ENCODE measurements at regions not wholly inside any gene's neighbourhood (a gene's known extent, or its start where the extent isn't known, plus 50 kb on each side); places are given as distances from the start of the nearest gene placed in this dataset.

DNA sequence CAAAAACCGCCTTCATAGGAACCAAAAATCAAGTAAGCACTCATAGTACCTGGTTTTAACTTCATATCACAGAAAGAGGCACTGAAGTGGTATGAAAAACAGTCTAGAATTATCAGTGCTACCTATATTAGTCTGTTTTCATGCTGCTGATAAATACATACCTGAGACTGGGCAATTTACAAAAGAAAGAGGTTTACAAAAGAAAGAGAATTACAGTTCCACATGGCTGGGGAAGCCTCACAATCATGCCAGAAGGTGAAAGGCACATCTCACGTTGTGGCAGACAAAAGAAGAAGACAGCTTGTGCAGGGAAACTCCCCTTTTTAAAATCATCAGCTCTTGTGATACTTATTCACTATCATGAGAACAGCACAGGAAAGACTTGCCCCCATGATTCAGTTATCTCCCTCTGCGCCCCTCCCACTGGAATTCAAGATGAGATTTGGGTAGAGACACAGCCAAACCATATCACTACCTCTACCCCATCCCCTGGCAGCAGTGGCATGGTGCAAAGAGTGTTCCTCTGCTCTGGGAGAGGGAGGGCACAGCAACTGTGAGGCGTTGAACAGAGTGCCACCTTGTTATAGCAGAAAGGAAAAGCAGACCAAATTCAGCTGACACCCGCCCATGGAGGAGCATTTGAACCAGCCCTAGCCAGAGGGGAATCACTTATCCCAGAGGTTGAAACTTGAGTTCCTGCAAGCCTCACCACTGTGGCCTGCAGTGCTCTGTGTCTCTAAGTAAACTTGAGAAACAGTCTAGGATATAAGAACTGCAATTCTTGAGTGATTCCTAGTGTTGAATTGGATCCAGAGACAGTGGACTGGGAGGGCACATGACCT lies 61.9 kb upstream of the PTPRZ1 start:
- no peak for DNase-seq (ENCODE audit: low read depth, low spot score)

DNA sequence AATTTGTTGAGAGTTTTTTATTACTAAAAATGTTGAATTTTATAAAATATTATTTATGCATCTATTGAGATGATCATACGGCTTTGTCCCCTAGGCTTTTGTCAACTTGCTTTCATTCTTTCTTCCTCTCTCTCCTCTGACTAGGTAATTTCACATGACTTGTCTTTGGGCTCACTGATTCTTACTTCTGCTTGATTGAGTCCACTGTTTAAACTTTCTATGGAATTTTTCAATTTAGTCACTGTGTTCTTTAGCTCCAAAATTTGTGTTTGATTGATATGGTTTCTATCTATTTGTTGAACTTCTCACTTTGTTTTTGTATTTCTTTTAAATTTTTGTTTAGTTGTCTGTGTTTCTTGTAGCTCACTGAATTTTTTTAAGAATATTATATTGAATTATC lies 65.9 kb upstream of the PTPRZ1 start:
- no peak for DNase-seq (ENCODE audit: low read depth, low spot score)

DNA sequence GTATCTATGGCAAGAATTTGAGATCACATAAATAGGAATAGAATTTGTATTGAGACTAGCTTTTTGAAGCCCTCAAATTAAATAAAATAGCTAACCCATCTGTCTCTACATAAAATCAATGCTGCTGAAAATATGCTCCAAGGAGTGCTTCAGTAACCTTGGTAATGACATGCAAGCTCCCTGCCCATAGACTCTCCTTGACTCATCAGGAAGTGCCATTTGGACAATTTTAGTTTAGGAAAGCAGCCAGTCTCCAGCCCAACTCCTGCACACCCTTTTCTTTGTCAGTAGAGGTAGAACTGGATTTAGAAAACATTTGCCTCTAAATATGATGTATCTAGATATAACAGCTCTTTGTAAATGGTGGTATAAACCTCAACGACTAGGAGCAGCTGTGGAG lies 69.9 kb upstream of the PTPRZ1 start:
- DNase-seq (ENCODE audit: low read depth, low spot score) = no peak

DNA sequence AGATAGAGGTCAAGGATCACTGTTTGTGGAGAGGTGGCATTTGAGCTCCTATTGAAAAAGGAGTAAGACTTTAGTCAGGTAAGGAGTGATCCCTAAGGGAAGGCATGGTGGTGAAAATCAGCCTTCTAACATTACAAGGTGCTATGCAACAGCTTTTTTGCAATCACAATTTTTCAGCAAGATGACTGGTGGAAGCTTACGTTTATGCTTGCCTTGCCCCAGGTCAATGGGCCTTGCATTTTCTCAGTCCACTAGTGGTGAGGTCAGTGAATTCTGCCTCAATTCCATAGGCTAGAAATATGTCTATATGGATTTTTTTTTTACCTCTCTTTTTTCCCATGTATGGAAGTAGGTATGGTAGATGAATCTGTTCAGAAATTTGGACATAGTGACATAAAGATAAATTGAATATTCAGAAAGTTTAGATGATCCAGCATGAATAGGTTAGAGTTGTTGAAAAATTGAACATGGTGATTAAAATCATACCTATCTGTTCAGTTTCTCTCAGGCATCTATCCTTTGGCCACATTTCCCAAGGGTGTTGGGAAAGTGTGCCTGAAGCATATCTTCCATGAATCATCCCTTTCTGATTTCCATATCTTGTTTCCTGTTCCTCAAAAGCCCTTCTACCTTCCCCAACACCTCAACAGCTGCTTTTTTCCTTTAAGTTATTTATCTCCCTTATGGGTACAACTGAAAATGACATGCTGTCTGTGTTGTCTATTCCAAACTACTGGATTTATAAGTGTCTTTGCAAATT lies 71.9 kb upstream of the PTPRZ1 start:
- no peak for DNase-seq (ENCODE audit: low read depth, low spot score)

DNA sequence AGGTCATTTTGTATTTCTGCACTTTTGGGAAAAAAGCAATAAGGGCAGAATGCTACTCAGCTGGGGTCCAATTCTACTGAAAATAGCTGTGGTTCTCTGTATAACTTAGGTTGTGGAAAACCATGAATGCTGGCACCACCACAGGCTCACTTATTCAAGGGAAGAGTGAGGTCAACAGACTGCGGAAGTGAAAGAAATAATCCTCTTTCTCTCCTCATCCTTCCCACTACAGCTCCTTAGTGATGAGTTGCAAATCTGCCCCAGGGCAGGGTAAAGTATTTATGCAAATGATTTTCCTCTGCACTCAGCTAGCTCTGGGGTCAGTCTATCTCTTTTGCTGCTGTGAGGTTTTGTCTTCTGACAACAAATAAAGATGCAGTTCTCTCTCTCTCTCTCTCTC lies 74.1 kb upstream of the PTPRZ1 start:
- no peak for DNase-seq (ENCODE audit: low read depth, low spot score)

DNA sequence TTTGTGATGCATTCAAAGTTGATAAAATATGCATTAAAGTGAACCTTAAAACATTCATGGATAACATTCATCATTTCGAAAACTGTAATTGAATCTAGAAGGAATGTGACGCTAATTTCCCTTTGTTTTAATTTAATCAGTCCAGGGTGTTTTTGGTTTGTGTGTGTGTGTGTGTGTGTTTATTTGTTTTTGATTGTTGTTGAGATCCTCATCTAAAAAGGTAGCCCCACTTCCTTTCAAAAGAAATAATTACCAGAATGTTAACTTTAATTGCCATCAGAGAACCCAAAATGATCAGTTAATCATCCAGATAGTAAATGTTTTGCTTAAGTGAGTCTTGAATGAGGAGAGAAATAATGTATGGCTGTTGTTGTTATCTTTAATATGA lies 74.5 kb upstream of the PTPRZ1 start:
- no peak for DNase-seq (ENCODE audit: low read depth, low spot score)

DNA sequence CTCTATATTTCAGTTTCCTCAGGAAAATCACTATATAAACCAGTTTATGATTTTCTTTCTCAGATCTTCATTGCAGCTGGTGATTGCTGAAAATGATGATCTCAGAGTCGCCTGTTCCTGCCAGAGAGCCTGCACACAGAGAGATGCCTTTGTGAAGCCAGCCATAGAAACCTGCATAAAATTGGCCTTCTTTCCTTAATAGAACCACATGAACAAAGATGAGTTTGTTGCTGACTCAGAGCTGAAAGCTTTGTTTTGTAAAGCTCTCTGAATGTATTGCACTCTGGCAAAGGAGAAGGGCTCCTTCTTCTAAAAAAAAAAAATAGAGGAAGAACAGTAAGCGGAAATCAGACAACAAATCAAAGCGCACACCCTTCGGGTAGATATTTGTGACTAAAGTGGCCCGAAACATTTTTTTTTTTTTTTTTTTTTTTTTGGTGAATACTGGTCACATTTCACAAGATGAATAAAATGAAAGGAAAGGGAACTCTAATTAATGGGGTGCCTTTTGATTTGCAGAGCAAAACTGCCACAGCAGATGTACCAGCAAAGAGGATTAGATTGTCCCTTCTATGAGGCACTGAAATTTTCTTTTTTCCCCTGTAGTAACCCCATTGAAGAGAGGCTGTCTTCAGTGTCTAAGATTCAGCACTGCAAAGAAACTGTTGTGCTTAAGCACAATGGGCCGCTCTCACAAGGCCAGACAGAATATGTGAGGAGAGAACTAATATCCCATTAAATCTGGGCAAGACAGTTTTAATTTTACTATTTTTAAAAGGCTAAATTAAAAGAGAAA lies 75.1 kb upstream of the PTPRZ1 start:
- no peak for DNase-seq (ENCODE audit: low read depth, low spot score)

DNA sequence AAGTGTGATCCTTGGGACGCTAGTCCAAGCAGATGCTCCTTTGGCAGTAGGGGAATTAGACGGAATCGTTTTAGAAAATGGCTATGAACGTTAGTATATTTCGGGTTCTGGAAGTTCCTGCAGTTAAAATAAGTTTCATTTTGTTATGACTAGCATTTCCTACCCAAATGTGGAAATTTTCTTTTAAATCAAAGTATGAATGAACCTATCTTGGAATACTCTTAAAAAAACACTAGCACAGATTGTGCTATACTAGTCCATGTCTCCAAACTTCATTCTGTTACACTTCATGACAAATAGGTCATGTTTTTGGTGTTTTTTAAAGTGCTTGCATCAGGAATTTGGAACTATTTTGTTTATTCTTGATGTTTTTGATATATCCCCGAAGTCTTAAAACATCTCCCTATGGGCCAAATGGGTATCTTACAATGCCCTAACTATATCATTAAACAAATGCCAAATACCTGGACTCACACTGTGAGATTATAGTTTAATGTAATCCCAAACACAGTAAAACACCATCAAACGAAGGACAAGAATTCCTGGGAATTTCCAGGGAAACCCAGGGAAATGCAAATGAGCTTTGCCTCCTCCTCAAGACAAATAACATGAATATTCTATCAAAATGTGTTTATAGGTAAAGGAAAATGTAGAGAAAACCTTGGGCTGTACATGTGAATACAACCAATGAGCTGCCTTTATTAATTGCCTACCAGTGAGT lies 75.9 kb upstream of the PTPRZ1 start:
- no peak for DNase-seq (ENCODE audit: low read depth, low spot score)

DNA sequence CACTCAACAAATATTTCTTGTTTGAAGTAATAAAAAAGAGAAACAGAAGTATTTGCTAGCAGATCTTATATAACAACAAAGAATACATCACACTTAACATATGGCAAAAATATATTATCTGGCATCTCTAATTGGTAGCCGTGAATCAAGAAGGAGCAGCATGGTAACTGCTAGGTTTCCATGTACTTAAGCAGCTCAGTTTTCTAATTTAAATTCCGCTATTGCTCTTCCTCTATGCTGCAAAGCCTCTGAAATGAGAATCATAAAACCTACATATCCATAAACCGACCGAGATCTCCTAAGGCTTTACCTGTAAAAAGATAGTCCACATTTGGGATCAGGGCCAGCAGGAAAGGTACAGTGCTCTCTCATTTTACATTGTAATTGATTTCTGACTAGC lies 76.6 kb upstream of the PTPRZ1 start:
- DNase-seq (ENCODE audit: low read depth, low spot score) = no peak

DNA sequence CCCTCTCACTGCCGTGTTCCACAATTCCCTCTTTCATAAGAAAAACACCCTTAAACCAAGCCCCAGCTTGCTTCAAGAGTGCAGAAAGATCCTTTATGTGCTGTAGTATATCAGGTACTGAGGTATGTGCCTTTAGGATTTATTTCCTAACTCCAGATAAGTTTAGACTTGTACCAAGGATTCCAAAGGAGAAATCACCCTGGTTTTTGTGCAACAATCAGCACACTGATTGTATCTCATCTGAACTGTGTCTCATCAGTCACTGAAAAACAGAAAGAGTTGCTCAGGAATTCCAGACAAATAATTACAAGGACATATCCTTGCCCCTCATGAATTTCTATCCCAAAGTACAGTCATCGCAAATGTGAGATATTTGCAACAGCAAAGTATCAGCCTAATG lies 77.2 kb upstream of the PTPRZ1 start:
- no peak for DNase-seq (ENCODE audit: low read depth, low spot score)

DNA sequence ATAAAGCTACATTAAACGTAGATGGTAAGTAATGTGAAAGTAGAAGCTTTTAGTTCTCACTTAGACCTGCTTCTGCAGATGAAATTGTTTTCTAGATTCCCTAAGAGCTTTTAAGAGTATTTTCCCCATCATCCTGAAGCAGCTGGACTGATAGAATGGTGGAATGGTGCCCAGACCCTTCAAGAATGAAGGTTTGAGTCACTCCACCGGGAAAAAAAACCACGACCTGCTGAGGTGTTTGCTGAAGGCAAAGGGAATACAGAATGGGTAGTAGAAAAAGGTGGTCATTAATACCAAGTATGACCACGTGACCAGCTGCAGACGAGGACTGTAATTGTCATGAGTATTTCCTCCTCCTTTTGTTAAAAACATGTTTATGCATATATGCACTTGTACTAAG lies 79.2 kb upstream of the PTPRZ1 start:
- no peak for DNase-seq (ENCODE audit: low read depth, low spot score)

DNA sequence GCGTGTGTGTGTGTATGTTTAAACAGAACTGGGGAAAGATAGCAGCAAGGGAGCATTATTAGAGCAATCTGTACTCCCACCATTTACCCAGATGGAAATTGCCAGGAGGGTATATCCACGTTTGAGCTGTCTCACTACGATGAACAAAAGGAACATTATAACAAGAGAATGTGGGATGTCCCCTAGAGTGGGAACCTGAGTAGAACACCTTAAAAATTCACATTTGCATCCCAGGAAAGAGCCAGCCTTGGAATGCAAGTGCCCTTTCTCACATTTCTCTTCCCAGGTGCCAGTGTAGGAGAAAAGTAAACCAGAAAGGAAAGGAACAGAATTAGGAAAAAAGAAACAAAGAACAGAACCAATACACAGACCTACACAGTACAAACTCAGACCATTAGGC lies 95.3 kb upstream of the PTPRZ1 start:
- DNase-seq (ENCODE audit: low read depth, low spot score) = no peak

DNA sequence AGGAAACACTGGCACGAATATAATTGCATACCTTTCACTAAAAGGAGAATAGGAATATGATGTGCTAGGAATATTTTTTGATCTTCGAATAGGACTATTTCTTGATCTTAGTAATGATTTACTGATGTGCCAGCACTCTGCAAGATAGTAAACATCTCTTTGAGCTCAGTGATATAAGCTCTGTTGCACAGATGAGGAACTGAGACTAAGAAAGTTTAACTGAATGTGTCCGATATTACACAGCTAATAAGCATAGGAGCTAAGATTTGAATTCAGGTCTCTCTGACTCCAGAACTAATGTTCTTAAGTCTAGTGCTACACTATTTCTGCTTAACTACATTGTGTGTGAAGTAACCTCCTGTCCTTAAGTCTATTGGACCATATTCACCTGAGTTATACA lies 98.4 kb upstream of the PTPRZ1 start:
- DNase-seq (ENCODE audit: low read depth, low spot score) = no peak

DNA sequence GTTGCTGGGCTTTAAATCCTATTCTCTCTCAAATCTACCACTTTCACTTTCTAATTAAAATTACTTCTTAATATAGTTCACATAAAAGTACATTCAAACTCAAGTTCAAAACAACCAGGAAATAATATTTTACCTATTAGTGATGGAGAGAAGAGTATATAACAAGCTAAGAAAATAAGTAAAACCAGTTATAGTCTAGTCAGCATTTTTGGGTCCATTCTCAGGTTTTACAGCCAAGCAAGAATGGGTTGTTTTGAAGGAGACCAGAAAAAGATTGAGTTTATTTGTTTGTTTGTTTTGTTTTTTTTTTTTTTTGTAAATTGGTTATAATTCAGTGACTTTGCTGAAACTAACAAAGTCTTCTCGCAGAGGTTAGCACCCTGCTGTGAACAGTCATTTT lies 106.3 kb upstream of the PTPRZ1 start:
- DNase-seq (ENCODE audit: low read depth, low spot score) = no peak

DNA sequence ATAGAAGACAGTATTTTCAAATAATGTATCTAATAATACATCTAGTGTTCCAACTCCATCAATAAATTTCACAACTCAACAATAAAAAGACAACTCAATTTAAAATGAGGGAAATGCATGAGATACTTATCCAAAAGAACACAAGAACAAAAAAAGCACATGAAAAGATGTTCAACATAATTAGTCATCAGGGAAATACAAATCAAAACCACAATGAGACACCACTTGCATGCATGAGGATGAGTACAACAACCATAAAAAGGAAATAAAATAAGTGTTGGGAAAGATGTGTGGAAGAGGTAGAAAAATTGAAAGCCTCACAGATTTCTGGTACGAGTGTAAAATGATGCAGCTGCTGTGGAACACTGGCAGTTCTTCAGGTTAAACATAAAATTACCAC lies 111.6 kb upstream of the PTPRZ1 start:
- no peak for DNase-seq (ENCODE audit: low read depth, low spot score)

DNA sequence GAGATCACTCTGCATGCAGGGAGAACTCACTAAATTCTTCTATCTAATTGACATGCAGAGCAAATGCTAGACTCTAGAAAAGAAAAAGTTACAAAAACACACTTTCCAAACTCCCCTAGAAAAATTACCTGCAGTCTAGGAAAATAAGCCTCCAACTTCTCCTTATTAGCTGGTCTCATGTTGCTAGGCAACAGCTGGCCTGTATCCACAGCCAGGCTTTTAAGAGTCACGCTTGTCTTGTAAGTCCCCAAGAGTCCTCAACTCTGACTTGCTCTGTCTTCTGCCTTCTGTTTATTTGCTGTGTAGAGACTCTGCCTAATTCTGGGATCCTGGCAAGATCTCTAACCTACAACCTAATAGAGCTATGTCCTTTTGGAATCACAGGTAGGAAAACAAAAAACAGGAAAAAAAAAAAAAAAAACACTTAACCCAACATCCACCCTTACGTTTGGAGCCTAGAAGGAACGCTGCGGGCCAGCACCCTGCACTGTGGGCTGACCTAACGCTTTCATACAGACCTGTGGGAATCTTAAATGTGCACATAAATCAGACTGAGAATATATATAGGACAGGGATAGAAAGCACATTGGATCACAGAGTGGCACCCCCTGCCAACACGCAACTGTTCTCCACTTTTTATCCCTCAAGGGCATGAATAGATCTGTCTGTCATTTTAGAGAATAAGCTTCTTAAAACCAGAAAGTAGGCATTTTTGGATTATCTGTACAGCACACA lies 117.0 kb upstream of the PTPRZ1 start:
- DNase-seq (ENCODE audit: low read depth, low spot score) = no peak

DNA sequence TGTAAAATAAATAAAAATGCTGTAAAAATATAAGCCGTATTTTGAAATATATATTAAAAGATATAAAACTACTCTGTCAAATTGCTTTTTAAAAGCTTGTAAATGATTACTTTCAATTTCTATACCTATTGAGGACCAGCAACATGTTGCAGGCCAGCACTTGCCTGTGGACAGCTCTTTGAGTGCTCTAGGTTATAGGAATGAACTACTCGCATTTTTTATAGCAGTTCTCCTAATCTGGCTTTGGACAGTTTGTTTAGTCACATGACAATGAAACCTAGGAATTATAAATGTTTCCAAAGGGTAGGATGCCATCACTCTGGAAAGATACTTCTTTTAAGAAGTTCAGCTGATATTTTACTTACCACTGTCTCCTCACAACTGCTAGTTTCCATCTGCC lies 117.7 kb upstream of the PTPRZ1 start:
- no peak for DNase-seq (ENCODE audit: low read depth, low spot score)

DNA sequence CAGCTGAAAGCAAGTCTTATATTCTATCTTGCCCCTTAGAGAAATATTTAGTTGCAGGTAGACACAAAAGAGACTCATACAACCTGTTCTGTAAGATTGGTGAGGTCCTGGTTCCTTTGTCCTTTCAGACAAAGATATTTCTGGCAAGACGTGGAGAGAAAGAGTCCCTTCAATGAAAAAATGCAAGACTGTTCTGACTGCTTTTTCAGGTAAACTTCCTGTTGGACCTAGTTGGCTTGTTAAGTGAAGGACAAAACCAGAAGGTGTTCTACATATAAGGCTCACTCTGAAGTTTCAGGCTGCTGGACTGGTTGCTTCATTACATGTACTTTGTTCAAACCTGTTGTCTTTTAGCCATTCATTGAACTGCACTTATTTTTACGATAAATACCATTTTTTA lies 119.0 kb upstream of the PTPRZ1 start:
- no peak for DNase-seq (ENCODE audit: low read depth, low spot score)

DNA sequence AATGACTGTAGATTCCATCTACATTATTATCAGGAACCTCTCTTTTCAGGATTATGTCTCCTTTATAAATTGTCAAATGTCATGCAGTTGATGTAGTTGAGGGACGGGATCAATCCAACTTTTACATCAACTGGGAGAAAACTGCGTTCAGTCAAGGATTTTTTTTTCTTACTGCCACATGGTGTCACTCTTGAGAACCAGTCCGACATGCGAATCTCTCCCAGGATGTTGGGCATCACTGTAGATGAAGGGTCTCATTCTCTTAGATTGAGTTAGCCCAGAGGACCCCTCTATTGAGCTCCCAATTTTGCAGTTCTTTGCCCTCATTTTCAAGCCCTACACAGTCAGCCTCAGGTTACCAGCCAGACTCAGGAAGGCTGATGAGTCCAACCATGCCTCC lies 120.3 kb upstream of the PTPRZ1 start:
- DNase-seq (ENCODE audit: low read depth, low spot score) = no peak

DNA sequence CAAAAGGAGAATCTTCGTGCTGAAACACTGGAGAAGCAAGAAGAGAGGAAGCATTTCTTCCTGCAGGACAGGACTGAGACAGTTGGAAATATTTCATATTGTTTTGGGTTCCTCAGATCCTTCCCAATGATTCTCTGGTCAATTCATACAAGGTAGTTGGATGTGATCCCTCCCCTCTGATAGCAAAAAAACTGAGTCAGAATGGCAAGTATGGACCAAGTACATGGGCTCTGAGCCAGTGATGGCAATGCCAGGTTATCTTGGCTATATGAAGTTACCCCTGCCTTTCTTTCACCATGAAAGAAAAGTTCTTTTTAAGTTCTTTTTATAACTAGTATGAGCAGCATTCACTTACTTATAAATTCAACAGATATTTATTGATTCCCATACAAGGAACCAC lies 124.4 kb upstream of the PTPRZ1 start:
- DNase-seq (ENCODE audit: low read depth, low spot score) = no peak

DNA sequence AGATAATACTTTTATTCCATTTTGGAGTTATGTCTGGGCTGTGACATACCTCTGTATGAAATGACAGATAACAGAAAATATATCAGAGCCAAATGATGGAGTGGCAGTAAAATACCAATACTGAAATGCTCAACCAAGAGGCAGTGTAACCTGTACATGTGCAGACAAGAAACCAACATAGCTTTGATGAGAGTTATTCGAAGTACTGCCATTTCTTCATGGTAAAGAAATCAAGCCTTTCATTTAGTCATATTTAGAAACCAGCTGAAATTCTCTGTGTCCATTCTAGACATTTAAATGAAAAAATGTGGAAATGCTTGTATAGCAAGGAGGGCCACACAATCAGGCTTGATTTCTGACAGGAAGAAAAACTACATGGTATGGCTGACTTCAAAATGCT lies 127.1 kb upstream of the PTPRZ1 start:
- DNase-seq (ENCODE audit: low read depth, low spot score) = no peak

Measured in smooth muscle cell of the brain vasculature (primary cell).